OCI-LY7 (cell line): ENCODE measurements at regions not wholly inside any gene's neighbourhood (a gene's known extent, or its start where the extent isn't known, plus 50 kb on each side); places are given as distances from the start of the nearest gene placed in this dataset.

Experiments
- BruUV-seq: library from RNA; stranded (reverse); fragments of 400-500 nt; replicated peaks from 2 replicates; lab custom pipeline; 2021; lab: Mats Ljungman, UMichigan
- CTCF ChIA-PET: fragments of 300-600 bp; sonication (Branson Sonifier 250); formaldehyde crosslinking; loops from one replicate; lab custom pipeline; 2022; ENCODE audit warnings: antibody characterized with exemption; ENCODE audit not compliant: unreplicated experiment; lab: Charles Lee
- POLR2A ChIA-PET: fragments of 300-600 bp; sonication (Branson Sonifier 250); formaldehyde crosslinking; loops from one replicate; lab custom pipeline; 2022; ENCODE audit warnings: antibody characterized with exemption; lab: Charles Lee
- DNase-seq: peaks from one replicate; pipeline ENCODE4 v3.0.0-alpha.2; 2015; ENCODE audit warnings: low spot score
- H2AFZ ChIP-seq: fragments of 200-600 bp; sonication (generic), shearing (Covaris generic); 2 replicates; pipeline ENCODE4 v1.6.1; 2014; ENCODE audit warnings: mild to moderate bottlenecking, antibody characterized with exemption, low read length, moderate library complexity
- H3K27ac ChIP-seq: fragments of 200-600 bp; sonication (generic); 2 replicates; pipeline ENCODE4 v1.5.1; 2014; ENCODE audit warnings: mixed run types, low read depth, mild to moderate bottlenecking, moderate library complexity, low read length, inconsistent platforms; ENCODE audit not compliant: poor library complexity, severe bottlenecking
- H3K36me3 ChIP-seq: fragments of 200-600 bp; sonication (generic); 2 replicates; pipeline ENCODE4 v1.6.1; 2014; ENCODE audit warnings: mild to moderate bottlenecking, antibody characterized with exemption, low read length, moderate library complexity, mixed read lengths; ENCODE audit not compliant: insufficient read depth
- H3K4me1 ChIP-seq: fragments of 200-600 bp; sonication (generic); 2 replicates; pipeline ENCODE4 v1.5.1; 2014; ENCODE audit warnings: mild to moderate bottlenecking, low read length; ENCODE audit not compliant: insufficient read depth, poor library complexity, severe bottlenecking
- H3K4me2 ChIP-seq: fragments of 200-600 bp; sonication (generic); 2 replicates; pipeline ENCODE4 v1.6.1; 2014; ENCODE audit warnings: mild to moderate bottlenecking, low read length
- H3K4me3 ChIP-seq: fragments of 200-600 bp; sonication (generic); 2 replicates; pipeline ENCODE4 v1.5.1; 2014; ENCODE audit warnings: mild to moderate bottlenecking, low read depth, low read length; ENCODE audit not compliant: poor library complexity, severe bottlenecking
- H3K79me2 ChIP-seq: fragments of 200-600 bp; sonication (generic); 2 replicates; pipeline ENCODE4 v1.6.1; 2016; ENCODE audit warnings: low read depth, mild to moderate bottlenecking, low read length, moderate library complexity, mixed read lengths; ENCODE audit not compliant: insufficient read depth
- H3K9me2 ChIP-seq: fragments of 200-600 bp; sonication (generic); 2 replicates; pipeline ENCODE4 v1.6.1; 2016; ENCODE audit warnings: mild to moderate bottlenecking, low read length, mixed read lengths; ENCODE audit not compliant: insufficient read depth
- H3K9me3 ChIP-seq: fragments of 200-600 bp; sonication (generic); 2 replicates; pipeline ENCODE4 v1.6.1; 2014; ENCODE audit warnings: mild to moderate bottlenecking, mixed run types, low read length, mixed read lengths
- H4K20me1 ChIP-seq: fragments of 200-600 bp; sonication (generic); 2 replicates; pipeline ENCODE4 v1.6.1; 2014; ENCODE audit warnings: mild to moderate bottlenecking, antibody characterized with exemption, low read length, moderate library complexity, mixed read lengths; ENCODE audit not compliant: insufficient read depth
- EZH2phosphoT487 ChIP-seq: fragments of 200-600 bp; sonication (generic); IDR thresholded peaks from 2 replicates; pipeline ENCODE4 v1.6.1; 2018; ENCODE audit warnings: low read depth, borderline replicate concordance, mild to moderate bottlenecking, mixed run types, antibody characterized with exemption, low read length, moderate library complexity, mixed read lengths
- intact Hi-C: fragments of 100-400 bp; cut with micrococcal nuclease; formaldehyde crosslinking; loops from one replicate; pipeline ENCODE4 v1.10.0; 2022; ENCODE audit not compliant: unreplicated experiment
- TF ChIP-seq, protein P1 (sequence below): fragments of 200-600 bp; sonication (generic); conservative IDR thresholded peaks from 2 replicates; pipeline ENCODE4 v1.5.1; 2014; ENCODE audit warnings: mild to moderate bottlenecking, antibody characterized with exemption, low read length, moderate library complexity, mixed read lengths

DNA sequence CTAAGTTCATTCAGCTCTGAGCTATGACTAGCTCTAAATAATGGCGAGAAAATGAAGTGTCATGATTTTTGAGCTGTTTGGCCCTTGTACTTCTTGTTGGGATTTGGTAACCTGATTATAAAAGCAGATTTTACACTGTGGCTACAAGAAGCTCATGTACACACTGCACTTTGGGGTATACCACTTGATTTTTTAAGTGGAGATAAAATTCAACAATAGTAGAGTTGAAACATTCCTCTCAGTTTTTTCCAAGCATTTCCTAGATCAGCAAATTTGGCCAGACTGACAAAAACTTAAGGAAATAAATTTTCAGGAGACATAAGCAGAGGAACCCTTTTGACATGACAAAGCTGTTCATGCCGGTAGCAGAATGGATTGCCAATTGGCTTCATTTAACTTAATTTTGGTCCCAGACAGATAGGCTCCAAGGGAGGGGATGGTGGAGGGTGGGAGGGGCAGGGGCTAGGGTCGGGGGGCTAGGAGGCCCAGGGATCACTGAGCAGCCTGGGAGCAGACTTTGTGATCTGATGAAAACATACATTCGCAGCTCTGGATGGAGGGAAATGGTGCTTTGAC is 575.9 kb downstream of the METTL15 start:
- intact Hi-C loops: no loop called here
- Histone ChIP-seq H3K27ac (no peak overlapping the region), H3K9me2 (no peaks in the 10 kb centered on the region), H2AFZ (no peak overlapping the region), H3K36me3 (no peaks in the 10 kb centered on the region), H3K4me3 (no peak overlapping the region), H3K4me2 (no peak overlapping the region), H3K9me3 (no peaks in the 10 kb centered on the region), H3K4me1 (no peaks in the 10 kb centered on the region), H3K79me2 (no peaks in the 10 kb centered on the region), H4K20me1 (no peaks in the 10 kb centered on the region)
- BruUV-seq: no TSS peak
- ChIA-PET CTCF (no interaction called here), POLR2A (no interaction called here)
- no peak for TF ChIP-seq EZH2phosphoT487
- TF ChIP-seq, protein P1, sequence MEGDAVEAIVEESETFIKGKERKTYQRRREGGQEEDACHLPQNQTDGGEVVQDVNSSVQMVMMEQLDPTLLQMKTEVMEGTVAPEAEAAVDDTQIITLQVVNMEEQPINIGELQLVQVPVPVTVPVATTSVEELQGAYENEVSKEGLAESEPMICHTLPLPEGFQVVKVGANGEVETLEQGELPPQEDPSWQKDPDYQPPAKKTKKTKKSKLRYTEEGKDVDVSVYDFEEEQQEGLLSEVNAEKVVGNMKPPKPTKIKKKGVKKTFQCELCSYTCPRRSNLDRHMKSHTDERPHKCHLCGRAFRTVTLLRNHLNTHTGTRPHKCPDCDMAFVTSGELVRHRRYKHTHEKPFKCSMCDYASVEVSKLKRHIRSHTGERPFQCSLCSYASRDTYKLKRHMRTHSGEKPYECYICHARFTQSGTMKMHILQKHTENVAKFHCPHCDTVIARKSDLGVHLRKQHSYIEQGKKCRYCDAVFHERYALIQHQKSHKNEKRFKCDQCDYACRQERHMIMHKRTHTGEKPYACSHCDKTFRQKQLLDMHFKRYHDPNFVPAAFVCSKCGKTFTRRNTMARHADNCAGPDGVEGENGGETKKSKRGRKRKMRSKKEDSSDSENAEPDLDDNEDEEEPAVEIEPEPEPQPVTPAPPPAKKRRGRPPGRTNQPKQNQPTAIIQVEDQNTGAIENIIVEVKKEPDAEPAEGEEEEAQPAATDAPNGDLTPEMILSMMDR: no peak
- no peak for DNase-seq

DNA sequence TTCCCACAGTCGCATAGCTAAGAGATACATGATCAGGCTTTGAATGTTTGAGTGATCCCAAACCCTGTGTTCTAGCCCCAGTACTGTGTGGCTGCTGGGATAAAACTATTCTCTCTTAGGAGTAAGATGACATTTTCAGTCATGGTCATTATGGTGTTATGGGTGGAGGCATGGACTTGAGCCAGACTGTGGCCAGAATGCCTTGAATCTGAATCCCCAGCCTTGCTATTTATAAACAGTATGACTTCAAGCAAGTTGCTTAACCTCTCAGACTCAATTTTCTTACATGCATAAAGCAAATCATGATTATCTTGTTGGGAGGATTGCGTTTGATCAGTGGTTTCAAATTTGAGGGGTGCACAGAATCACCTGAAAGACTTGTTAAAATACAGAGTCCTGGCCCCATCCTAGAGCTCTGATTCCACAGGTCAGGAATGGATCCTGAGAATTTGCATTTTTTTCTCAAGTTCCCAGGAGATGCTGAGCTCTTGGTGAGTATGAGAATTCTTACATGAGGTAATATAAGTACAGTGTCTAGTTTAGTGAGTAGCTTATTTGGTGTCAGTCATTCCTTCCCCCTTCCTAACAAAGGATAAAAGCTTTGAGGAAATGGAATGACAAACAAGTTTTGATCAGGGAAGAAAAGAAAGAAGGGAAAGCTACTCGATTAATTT is 571.7 kb downstream of the METTL15 start:
- POLR2A ChIA-PET: interaction anchor here (0.6 kb wide), 1 partner anchor 51 kb away, joined by 3 read pairs; no protein-coding TSS in a partner anchor

More for the DNA sequence above, 571.7 kb downstream of the METTL15 start:
- no peak for TF ChIP-seq EZH2phosphoT487
- TF ChIP-seq, protein P1: no peak
- Histone ChIP-seq H3K4me1 (no peaks in the 10 kb centered on the region), H3K79me2 (no peaks in the 10 kb centered on the region), H4K20me1 (no peaks in the 10 kb centered on the region), H2AFZ (no peak overlapping the region), H3K4me2 (no peak overlapping the region), H3K9me2 (no peaks in the 10 kb centered on the region), H3K36me3 (no peaks in the 10 kb centered on the region), H3K9me3 (no peaks in the 10 kb centered on the region), H3K4me3 (no peak overlapping the region), H3K27ac (no peak overlapping the region)
- CTCF ChIA-PET: no interaction called here
- DNase-seq: no peak
- no TSS peak for BruUV-seq
- intact Hi-C loops: no loop called here
